Common myeloid progenitor, CD34-positive (primary cell): ENCODE measurements at regions not wholly inside any gene's neighbourhood (a gene's known extent, or its start where the extent isn't known, plus 50 kb on each side); places are given as distances from the start of the nearest gene placed in this dataset.
"Not testable (repeated sequence)": the region's sequence is repeated elsewhere in the genome, so short reads cannot be mapped to it uniquely, and the experiment has no call there.

Experiments used
- CTCF ChIA-PET: fragments of 350-600 bp; sonication (Branson Sonifier 250); formaldehyde crosslinking; loops from one replicate; lab custom pipeline; 2021; ENCODE audit warnings: antibody characterized with exemption; lab: Charles Lee
- POLR2A ChIA-PET: fragments of 350-600 bp; sonication (Branson Sonifier 250); formaldehyde crosslinking; loops from one replicate; lab custom pipeline; 2021; ENCODE audit warnings: antibody characterized with exemption; lab: Charles Lee
- DNase-seq, 3 donors: peaks; one replicate each; pipeline versions ENCODE4 v3.0.0 to v3.0.0-alpha.2; 2013
- H3K27ac ChIP-seq, 2 experiments: 1 replicate in 1 of 2; 2 replicates in 1 of 2; pipeline ENCODE4 v1.7.0; 2013; ENCODE audit warnings: inconsistent platforms in 2 of 2, low read length in 2 of 2, mild to moderate bottlenecking in 2 of 2, low read depth in 1 of 2, moderate library complexity in 1 of 2; ENCODE audit not compliant: severe bottlenecking in 2 of 2, insufficient read depth in 1 of 2, poor library complexity in 1 of 2
- H3K27me3 ChIP-seq, 5 experiments: replicated peaks in 2 of 5; 1 replicate in 3 of 5; 2 replicates in 2 of 5; pipeline versions ENCODE4 v1.6.1 to v1.7.0; 2013; ENCODE audit warnings: low read length in 4 of 5, mild to moderate bottlenecking in 2 of 5, moderate library complexity in 2 of 5, inconsistent platforms in 1 of 5; ENCODE audit not compliant: insufficient read depth in 5 of 5, control insufficient read depth in 4 of 5
- H3K36me3 ChIP-seq, 4 experiments: 1 replicate in 2 of 4; 2 replicates in 2 of 4; pipeline versions ENCODE4 v1.6.1 to v1.7.0; 2013; ENCODE audit warnings: low read length in 3 of 4, control low read depth in 1 of 4, mild to moderate bottlenecking in 1 of 4; ENCODE audit not compliant: control insufficient read depth in 4 of 4, insufficient read depth in 4 of 4
- H3K4me1 ChIP-seq, 4 experiments: 1 replicate in 3 of 4; 2 replicates in 1 of 4; pipeline versions ENCODE4 v1.6.1 to v1.7.1; 2013; ENCODE audit warnings: low read length in 3 of 4, mild to moderate bottlenecking in 3 of 4, control low read depth in 1 of 4, inconsistent platforms in 1 of 4, moderate library complexity in 1 of 4; ENCODE audit not compliant: control insufficient read depth in 4 of 4, insufficient read depth in 4 of 4; ENCODE audit errors: control extremely low read depth in 1 of 4
- H3K4me3 ChIP-seq, 7 experiments: 1 replicate in 4 of 7; 2 replicates in 3 of 7; pipeline versions ENCODE4 v1.5.1 to v1.7.0; 2013; ENCODE audit warnings: mild to moderate bottlenecking in 7 of 7, low read length in 6 of 7, moderate library complexity in 6 of 7, inconsistent platforms in 2 of 7, low read depth in 2 of 7, control low read depth in 1 of 7; ENCODE audit not compliant: insufficient read depth in 4 of 7, control insufficient read depth in 1 of 7; ENCODE audit errors: extremely low read depth in 1 of 7
- H3K9me3 ChIP-seq, 5 experiments: 1 replicate in 4 of 5; 2 replicates in 1 of 5; pipeline versions ENCODE4 v1.6.1 to v1.7.1; 2013; ENCODE audit warnings: low read length in 4 of 5, mild to moderate bottlenecking in 2 of 5, inconsistent platforms in 1 of 5, low read depth in 1 of 5, moderate library complexity in 1 of 5; ENCODE audit not compliant: control insufficient read depth in 4 of 5, insufficient read depth in 2 of 5; ENCODE audit errors: control extremely low read depth in 1 of 5
- WGBS: methylation state at CpG from one replicate; pipeline ENCODE4 v1.1.5; 2013; ENCODE audit not compliant: insufficient coverage; 5-methylcytosine and 5-hydroxymethylcytosine counted together

DNA sequence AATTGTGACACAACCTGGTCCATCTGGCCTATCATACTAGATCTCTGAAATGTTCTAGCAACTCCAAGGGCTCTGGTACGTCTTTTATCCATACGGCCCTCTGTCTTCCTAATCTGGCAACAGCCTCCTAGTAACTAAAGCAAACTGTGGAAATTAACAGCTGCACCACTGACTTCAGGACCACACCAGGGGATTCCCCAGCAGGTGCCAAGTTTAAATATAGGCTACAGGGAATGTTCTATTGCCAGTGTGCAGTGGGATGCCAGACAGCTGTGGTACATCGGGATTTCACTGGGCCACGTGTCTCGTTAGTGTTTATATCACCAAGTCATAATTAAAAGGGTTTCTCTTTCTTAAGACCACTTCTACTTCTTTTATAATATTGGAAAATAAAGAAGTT lies 94.3 kb downstream of the RGS2 start:
- Histone ChIP-seq H3K4me1 (peaks cover 0 to 10% (median 3%) of the 10 kb centered on the region in 4 experiments), H3K9me3 (no peaks in the 10 kb centered on the region), H3K27ac (no peak overlapping the region), H3K36me3 (no peaks in the 10 kb centered on the region), H3K4me3 (no peak overlapping the region), H3K27me3 (no peaks in the 10 kb centered on the region)
- ChIA-PET CTCF (no interaction called here), POLR2A (no interaction called here)
- no peak for DNase-seq
- WGBS: 100% methylated on average over 2 of the region's 5 CpGs

DNA sequence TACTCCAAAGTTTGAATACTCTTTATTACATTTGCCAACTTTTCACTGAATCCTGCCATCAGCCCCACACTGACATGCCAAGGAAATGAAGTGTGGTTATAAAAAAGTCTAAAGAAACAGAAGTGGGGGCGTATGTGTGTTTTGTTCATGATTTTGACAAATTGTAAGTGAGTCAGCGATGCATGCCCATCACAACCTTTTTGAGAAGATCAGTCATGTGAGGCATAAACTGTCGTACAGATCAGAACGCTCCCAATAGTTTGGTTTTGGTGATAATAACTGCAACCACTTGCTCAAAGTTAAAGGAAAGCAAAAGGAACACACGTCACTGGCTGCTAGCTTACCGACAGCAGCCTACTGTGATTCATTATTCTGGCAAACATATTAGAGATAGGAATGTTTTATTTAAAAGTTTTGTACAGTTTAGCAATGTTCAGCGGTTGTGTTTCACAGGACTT lies 95.6 kb downstream of the RGS2 start:
- Histone ChIP-seq H3K27ac (no peak overlapping the region), H3K36me3 (no peaks in the 10 kb centered on the region), H3K4me3 (peak overlapping the region in 4 of 7 experiments; percentile 31 to 72 (median 50)), H3K27me3 (no peaks in the 10 kb centered on the region), H3K9me3 (no peaks in the 10 kb centered on the region), H3K4me1 (peaks cover 0 to 10% (median 3%) of the 10 kb centered on the region in 4 experiments)
- CTCF ChIA-PET: no interaction called here
- 0% methylated on average over 5 of the region's 7 CpGs for WGBS
- POLR2A ChIA-PET: no interaction called here
- DNase-seq: peak; percentile 5 to 81 (median 74)

DNA sequence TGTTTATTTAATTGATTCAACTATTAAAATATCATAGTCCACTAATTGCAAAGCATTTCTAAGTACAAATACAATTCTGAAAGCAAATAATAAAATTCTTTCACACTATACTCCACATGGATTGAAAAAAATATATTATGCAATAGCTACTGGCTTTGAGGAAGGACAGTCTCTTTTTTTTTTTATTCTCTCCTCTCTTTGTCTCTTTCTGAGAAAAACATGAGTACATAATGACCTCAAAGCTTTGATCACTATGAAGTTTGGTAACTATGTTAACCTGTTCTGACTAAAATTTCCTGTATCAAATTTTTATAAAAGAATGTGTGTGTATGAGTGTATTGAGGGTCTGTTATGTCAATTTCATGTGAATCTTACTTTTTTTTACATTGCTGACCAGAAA lies 96.2 kb downstream of the RGS2 start:
- H3K9me3 ChIP-seq: no peaks in the 10 kb centered on the region
- ChIA-PET POLR2A (no interaction called here), CTCF (no interaction called here)
- no peaks in the 10 kb centered on the region for H3K36me3 ChIP-seq
- H3K27ac ChIP-seq: no peak overlapping the region
- H3K27me3 ChIP-seq: no peaks in the 10 kb centered on the region
- no peak for DNase-seq
- peaks cover 0 to 10% (median 3%) of the 10 kb centered on the region in 4 experiments for H3K4me1 ChIP-seq
- H3K4me3 ChIP-seq: no peak overlapping the region

DNA sequence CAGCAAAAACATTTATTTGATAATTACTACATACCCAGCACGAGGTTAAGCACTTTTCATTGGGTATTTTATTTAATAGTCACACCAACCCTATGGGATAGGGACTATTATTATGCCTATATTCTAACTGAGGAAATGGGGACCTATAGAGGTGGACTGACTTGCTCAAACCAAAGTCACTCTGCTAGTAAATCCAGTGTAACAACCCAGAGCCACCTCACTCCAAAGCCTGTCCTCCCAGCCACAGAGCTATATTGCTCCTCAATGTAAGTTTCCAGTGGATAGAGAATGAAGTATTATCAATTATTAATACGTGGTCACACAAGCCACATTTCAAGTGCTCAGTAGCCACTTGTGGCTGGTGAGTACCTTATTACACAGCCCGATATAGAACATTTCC lies 97.5 kb downstream of the RGS2 start:
- H3K27ac ChIP-seq: no peak overlapping the region
- CTCF ChIA-PET: no interaction called here
- WGBS: no CpG with 5 or more reads among the region's 3 CpGs
- POLR2A ChIA-PET: no interaction called here
- no peak for DNase-seq
- H3K36me3 ChIP-seq: no peaks in the 10 kb centered on the region
- H3K4me3 ChIP-seq: no peak overlapping the region
- H3K9me3 ChIP-seq: no peaks in the 10 kb centered on the region
- peaks cover 0 to 17% (median 3%) of the 10 kb centered on the region in 4 experiments for H3K4me1 ChIP-seq
- H3K27me3 ChIP-seq: no peaks in the 10 kb centered on the region

DNA sequence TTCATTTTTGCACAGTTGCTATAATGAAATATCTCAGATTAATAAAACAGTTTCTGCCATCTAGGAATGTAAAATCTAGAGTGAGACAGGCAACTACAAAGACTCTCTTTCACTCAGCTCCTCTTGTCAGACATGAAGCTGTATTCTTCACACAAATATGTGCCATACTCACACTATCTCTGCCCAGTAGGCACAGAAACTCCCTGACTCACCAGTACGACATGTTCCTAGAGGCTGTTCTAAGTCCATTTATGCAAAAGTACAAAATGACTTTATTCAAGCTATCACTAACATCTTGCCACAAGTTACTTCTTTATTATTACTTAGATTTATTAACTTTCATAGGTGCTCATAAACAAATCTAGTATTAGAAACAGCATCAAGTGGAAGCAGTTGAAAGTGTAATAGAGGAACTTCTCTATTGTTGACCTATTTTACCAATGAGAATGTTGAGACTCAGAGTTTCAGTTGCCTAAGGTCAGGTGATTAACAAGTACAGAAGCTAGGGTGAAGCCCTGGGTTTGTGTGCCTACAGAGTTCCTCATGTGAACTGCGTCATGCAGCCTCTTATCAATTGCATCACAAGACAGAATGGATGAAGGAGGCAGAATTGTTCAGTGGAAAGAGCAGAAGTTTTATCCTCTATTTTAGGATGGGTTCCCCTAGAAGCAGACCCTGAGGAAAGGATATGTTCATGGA lies 98.9 kb downstream of the RGS2 start:
- Histone ChIP-seq H3K4me1 (peaks cover 0 to 17% (median 3%) of the 10 kb centered on the region in 4 experiments), H3K4me3 (no peak overlapping the region), H3K27ac (no peak overlapping the region), H3K36me3 (no peaks in the 10 kb centered on the region), H3K9me3 (no peaks in the 10 kb centered on the region), H3K27me3 (no peaks in the 10 kb centered on the region)
- ChIA-PET CTCF (no interaction called here), POLR2A (no interaction called here)
- no peak for DNase-seq
- 100% methylated on average over 2 of the region's 2 CpGs for WGBS

DNA sequence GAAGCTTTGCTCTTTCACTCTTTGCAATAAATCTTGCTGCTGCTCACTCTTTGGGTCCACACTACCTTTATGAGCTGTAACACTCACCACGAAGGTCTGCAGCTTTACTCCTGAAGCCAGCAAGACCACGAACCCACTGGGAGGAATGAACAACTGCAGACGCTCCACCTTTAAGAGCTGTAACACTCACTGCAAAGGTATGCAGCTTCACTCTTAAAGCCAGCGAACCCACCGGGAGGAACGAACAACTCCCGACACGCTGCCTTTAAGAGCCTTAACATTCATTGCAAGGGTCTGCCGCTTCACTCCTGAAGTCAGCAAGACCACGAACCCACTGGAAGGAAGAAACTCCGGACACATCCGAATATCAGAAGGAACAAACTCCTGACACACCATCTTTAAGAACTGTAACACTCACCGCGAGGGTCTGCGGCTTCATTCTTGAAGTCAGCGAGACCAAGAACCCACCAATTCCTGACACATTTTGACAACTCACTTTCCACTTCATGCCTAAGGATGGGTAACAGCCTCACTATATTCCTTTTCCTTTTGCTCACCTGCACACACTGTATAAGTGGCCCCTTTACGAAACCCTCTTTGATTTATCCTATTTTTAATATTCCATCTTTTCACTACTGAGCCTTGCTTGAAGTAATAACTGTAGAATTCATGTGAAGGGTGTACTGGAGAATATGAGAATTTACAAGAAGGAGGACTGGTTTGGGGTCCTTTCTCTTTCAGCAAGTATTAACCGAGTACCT lies 103.2 kb downstream of the RGS2 start:
- 97% methylated on average over 16 of the region's 18 CpGs for WGBS
- POLR2A ChIA-PET, H3K27ac ChIP-seq, DNase-seq, H3K36me3 ChIP-seq, H3K9me3 ChIP-seq, H3K4me1 ChIP-seq, H3K4me3 ChIP-seq, CTCF ChIA-PET, H3K27me3 ChIP-seq: not testable (repeated sequence)

DNA sequence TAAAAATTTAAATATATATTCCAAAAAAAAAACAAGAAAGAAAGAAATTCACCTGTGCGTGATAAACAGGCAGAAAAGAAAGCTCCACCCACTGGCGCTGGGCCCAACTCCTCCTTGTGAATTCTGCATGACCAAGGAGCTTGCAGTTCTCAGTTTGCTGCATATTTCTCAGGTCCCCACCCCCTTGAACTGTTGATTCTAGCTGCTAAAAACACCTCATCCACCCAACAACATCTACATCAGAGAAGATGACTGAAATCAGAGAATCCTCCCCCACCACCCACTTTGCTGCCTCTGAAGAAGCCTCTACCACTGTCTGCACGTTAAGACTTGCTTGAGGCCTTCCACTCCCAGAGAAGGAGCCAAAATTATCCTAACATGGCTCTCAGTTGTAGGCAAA lies 104.8 kb downstream of the RGS2 start:
- no peaks in the 10 kb centered on the region for H3K36me3 ChIP-seq
- H3K4me1 ChIP-seq: peaks cover 0 to 7% (median 0%) of the 10 kb centered on the region in 4 experiments
- 83% methylated on average over 2 of the region's 3 CpGs for WGBS
- no peak overlapping the region for H3K27ac ChIP-seq
- CTCF ChIA-PET: no interaction called here
- no peaks in the 10 kb centered on the region for H3K9me3 ChIP-seq
- no peak overlapping the region for H3K4me3 ChIP-seq
- H3K27me3 ChIP-seq: no peaks in the 10 kb centered on the region
- no peak for DNase-seq
- POLR2A ChIA-PET: no interaction called here
